GM10266 (cell line): ENCODE measurements at regions not wholly inside any gene's neighbourhood (a gene's known extent, or its start where the extent isn't known, plus 50 kb on each side); places are given as distances from the start of the nearest gene placed in this dataset.
A peak's percentile ranks its signal among the peaks of the same experiment; 100 is the strongest.

Source experiments
- DNase-seq: peaks from one replicate; pipeline ENCODE4 v3.0.0; 2012; ENCODE audit errors: extremely low spot score
- CTCF ChIP-seq: IDR thresholded peaks from 2 replicates; pipeline ENCODE4 v1.5.1; 2012; ENCODE audit warnings: mild to moderate bottlenecking, low read depth; ENCODE audit not compliant: control insufficient read depth, insufficient read depth; ENCODE audit errors: missing control alignments

DNA sequence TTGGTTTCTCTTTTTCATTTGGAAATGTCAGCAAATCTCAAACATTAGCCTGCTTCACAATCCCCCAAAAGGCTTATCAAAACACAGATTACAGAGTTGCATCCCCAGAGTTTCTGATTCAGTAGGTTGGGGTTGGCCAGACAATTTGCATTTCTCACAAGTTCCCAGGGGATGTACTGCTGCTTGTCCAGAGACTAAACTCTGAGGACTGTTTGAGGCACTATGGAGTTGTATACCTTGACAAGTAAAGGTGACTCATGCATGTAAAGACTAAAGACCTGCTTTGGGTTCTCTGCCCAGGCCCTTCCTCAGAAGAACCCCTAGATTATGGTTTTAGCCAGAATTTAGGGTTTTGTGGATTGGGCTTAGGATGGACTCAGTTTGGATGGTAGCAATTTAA lies 151.1 kb upstream of the ARHGEF26 start:
- no peak for DNase-seq
- no peak for TF ChIP-seq CTCF

- TF ChIP-seq CTCF, result peak; percentile 48
- DNase-seq, result no peak
Observed at GRCh38 chr3:153970741-153971347, 150.3 kb upstream of the ARHGEF26 start.

DNA sequence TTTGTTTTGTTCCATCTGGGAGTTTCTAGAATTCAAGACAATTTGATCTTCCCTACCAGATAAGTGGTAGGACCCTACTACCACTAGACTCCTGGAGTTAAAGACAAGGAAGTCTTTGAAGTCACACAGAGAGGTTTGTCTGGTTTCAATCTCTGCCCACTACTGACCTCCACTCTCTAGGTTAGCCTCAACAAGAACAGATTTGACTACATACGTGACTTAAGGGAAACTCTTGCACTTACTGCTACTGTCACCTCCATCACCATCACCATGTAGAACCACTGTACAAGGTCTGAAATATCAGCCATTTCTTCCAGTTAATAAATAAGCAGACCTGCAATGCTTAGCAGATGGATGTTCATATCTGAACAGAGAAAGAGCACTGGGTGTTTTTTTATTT lies 148.3 kb upstream of the ARHGEF26 start:
- DNase-seq, result peak; percentile 12
- no peak for TF ChIP-seq CTCF

- TF ChIP-seq CTCF, result no peak
- no peak for DNase-seq
Observed at GRCh38 chr3:153973722-153974265, 147.4 kb upstream of the ARHGEF26 start.

DNA sequence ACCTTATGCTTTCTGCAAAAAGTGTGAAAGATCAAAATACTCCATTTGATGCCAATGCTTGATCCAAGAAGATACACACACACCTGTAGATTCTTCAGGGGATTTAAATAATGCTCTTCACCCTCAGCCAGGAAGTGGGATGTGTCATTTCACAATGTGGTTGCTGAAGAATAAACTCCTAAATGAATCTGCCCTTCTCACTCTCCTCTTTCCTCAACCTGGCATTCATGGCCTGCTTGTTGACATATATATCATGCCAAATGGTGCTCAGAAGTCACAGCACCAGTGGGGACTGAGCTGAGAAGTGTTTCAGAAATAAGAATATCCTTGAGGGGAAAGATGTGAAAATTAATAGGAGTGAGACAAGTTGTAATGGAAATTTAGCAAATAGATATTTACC lies 146.6 kb upstream of the ARHGEF26 start:
- DNase-seq, result no peak
- no peak for TF ChIP-seq CTCF

GRCh38 chr3:153976891-153977554 lies 144.2 kb upstream of the ARHGEF26 start:
- no peak for DNase-seq
- no peak for TF ChIP-seq CTCF

DNA sequence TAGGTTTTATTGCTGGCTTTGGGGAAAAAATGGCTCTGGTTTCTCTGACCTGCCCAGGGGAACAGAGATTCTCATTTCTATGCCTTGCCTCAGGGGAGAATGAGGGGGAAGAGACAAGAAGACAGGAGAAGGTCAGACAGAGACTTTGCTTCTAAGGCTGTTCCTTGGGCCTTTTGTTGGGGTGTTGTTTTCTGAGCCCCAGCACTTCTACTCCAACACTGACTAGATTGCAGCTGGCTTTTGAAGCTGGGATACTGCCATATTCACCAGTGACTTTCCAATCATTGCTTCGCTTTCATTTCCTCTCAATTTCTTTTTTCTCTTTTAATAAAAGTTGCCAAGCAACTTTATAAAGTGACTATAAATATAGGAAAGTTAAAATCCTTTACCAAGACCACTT lies 143.2 kb upstream of the ARHGEF26 start:
- no peak for DNase-seq
- TF ChIP-seq CTCF, result no peak
